GM12891 (cell line): ENCODE measurements at regions not wholly inside any gene's neighbourhood (a gene's known extent, or its start where the extent isn't known, plus 50 kb on each side); places are given as distances from the start of the nearest gene placed in this dataset.

Experiments
- DNase-seq: peaks from one replicate; pipeline ENCODE4 v3.0.0; 2011; ENCODE audit warnings: low spot score; ENCODE audit not compliant: insufficient read length
- FAIRE-seq: peaks from 2 replicates; lab custom pipeline; 2011; peaks lifted over from hg19 to GRCh38; lab: Jason Lieb, UNC
- PAX5 ChIP-seq: IDR thresholded peaks from 2 replicates; pipeline ENCODE4 v1.6.1; 2011; ENCODE audit warnings: low read length, moderate library complexity, mild to moderate bottlenecking; ENCODE audit not compliant: insufficient read depth, severe bottlenecking
- POLR2A ChIP-seq: IDR thresholded peaks from 2 replicates; pipeline ENCODE4 v1.6.1; 2011; ENCODE audit warnings: low read depth, low read length, control low read depth
- POLR2AphosphoS5 ChIP-seq: IDR thresholded peaks from 2 replicates; pipeline ENCODE4 v1.6.1; 2011; ENCODE audit warnings: low read depth, low read length, control low read depth
- POU2F2 ChIP-seq: IDR thresholded peaks from 2 replicates; pipeline ENCODE4 v1.6.1; 2011; ENCODE audit warnings: low read depth, mild to moderate bottlenecking, control low read depth, low read length, moderate library complexity
- SPI1 ChIP-seq: IDR thresholded peaks from 2 replicates; pipeline ENCODE4 v1.6.1; 2011; ENCODE audit warnings: low read depth, low read length, control low read depth
- TAF1 ChIP-seq: IDR thresholded peaks from 2 replicates; pipeline ENCODE4 v1.6.1; 2011; ENCODE audit warnings: low read depth, low read length, control low read depth

DNA sequence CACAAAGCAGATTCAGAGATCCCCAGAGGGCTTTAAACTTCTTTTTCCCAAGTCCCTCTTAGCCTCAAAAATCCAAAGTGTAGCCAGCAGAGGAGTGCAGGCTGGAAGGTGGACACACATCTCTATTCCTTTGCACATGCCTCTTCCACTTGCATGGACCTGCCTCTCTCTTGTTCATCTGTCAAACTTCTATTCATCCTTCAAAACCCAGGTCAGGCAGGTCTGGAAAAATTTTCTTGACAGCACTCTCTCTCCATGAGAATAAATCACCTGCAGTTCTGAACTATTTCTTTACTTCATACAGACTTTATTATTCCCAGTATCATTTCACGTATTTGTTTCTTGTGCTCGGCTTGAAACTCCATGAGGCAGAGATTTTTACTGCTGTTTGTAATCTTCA is 127.5 kb downstream of the SS18 start:
- FAIRE-seq: no peak
- no peak for DNase-seq
- TF ChIP-seq SPI1 (no peak), PAX5 (no peak), POLR2A (no peak), POLR2AphosphoS5 (no peak), TAF1 (no peak), POU2F2 (no peak)

- TF ChIP-seq TAF1 (no peak), PAX5 (no peak), POLR2A (no peak), POU2F2 (no peak)
- DNase-seq (no peak), FAIRE-seq (no peak)
These were observed 128.2 kb downstream of the SS18 start for GRCh38 chr18:25962176-25962575.

- FAIRE-seq (no peak), DNase-seq (no peak)
- no peak for TF ChIP-seq PAX5
- no peak for TF ChIP-seq POLR2A
- TF ChIP-seq POLR2AphosphoS5: no peak
- TF ChIP-seq POU2F2: no peak
- no peak for TF ChIP-seq TAF1
- TF ChIP-seq SPI1: no peak
These were observed 133.4 kb downstream of the SS18 start for GRCh38 chr18:25957017-25957416.

DNA sequence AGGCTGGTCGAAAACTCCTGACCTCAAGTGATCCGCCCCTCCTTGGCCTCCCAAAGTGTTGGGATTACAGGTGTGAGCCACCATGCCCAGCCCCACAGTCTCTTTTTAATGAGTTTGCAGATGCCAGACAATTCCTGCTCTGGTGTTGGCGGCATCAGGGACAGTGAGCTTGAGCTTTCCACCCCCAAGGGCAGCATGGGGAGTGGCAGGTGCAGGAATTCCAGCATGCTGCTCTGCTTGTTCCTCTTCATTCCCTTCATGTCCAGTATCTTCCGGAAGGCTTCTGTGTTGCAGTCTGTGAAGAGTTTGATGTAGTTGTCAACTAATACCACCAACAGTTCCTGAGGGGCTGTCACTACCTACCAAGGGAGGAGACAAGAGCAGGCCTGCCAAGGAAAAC is 137.3 kb downstream of the SS18 start:
- TF ChIP-seq SPI1 (no peak), POLR2A (no peak), POU2F2 (no peak), POLR2AphosphoS5 (no peak), TAF1 (no peak), PAX5 (no peak)
- DNase-seq (no peak), FAIRE-seq (no peak)

- FAIRE-seq (no peak), DNase-seq (no peak)
- TF ChIP-seq PAX5: no peak
- no peak for TF ChIP-seq POLR2AphosphoS5
- TF ChIP-seq TAF1: no peak
- no peak for TF ChIP-seq POU2F2
- no peak for TF ChIP-seq SPI1
- TF ChIP-seq POLR2A: no peak
These were observed 140.1 kb downstream of the SS18 start for GRCh38 chr18:25950321-25950720.

- DNase-seq (no peak), FAIRE-seq (no peak)
- no peak for TF ChIP-seq SPI1
- TF ChIP-seq POLR2AphosphoS5: no peak
- TF ChIP-seq TAF1: no peak
- TF ChIP-seq PAX5: no peak
- TF ChIP-seq POU2F2: no peak
- TF ChIP-seq POLR2A: no peak
These were observed 143.9 kb downstream of the SS18 start for GRCh38 chr18:25946540-25946939.

DNA sequence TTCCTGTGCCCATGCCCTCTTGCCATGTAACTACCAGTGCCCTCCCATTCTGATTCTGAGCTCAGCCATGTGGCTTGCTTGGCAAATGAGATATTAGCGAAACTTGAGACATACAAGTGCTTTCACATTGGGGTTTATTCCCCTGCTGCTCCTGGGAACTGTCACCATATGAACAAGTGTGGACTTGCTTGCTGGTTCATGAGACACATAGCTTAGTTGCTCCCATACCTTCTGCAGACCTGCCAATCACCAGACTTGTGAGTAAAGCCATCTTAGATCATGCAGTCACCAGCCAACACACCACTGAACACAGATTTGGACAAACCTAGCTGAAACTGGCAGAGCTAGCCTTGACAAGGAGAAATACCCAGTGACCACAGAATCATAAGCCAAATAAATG is 155.1 kb downstream of the SS18 start:
- TF ChIP-seq POU2F2 (no peak), POLR2A (no peak), TAF1 (no peak), SPI1 (no peak), PAX5 (no peak), POLR2AphosphoS5 (no peak)
- FAIRE-seq (no peak), DNase-seq (no peak)

DNA sequence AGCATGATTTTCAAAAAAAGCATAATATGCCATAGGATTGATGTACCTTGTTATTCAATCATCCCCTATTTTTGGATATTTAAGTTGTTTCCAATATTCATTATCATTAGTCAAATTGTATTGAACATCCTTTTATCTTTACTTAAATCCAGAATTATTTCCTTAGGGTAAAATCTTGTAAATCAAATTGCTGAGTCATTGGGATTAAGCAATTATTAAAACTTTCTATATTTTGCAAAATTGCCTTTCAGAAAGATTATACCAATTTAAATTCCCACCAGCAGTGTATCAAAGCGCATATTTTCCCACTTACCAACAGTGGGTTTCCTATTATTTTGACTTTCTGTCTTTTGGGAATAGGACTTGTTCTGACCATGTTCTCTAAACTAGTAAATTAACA is 159.3 kb downstream of the SS18 start:
- no peak for FAIRE-seq
- no peak for TF ChIP-seq SPI1
- TF ChIP-seq PAX5: no peak
- TF ChIP-seq POLR2A: no peak
- no peak for TF ChIP-seq TAF1
- no peak for TF ChIP-seq POU2F2
- no peak for TF ChIP-seq POLR2AphosphoS5
- no peak for DNase-seq

GRCh38 chr18:25929787-25930186 is 160.6 kb downstream of the SS18 start:
- TF ChIP-seq POLR2A (no peak), POU2F2 (no peak)
- no peak for FAIRE-seq
- DNase-seq: no peak

DNA sequence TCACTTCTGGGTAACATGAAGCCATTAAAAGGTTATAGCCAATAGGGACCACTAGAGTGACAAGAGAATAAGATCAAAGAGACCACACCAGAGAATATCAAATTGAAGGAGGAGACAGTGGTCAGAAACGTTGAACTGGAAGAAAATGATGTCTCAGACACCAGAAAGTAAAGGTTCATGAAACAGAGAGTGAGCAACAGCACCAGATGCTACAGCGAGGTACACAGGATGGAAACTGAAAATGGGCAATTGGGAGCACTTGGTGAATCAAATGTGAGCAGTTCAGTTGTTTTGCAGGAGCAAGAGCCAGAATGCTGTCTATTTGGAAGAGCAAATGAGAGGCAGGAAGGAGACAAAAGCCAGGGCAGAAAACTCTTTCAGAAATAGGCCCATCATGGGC is 162.6 kb downstream of the SS18 start:
- DNase-seq: no peak
- no peak for FAIRE-seq
- TF ChIP-seq POLR2AphosphoS5: no peak
- no peak for TF ChIP-seq TAF1

DNA sequence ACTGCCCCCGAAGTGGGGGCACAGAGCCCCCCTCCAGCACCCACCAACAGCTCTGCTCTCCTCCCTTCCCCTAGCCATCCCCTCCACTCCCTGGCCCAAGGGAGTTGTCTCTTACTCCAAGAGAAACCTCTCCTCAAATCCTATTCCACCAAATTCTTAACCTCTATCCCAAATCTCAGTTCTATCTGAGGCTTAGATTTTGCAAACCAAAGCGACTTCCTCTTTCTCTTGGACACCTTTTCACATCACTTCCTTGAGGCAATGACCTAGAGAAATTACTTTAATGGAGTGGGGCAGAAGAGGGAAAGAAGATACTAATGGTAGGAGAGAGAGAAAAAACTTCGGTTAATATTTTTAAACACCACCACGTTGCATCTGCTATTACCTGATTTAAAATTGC is 167.2 kb downstream of the SS18 start:
- TF ChIP-seq PAX5 (no peak), SPI1 (peak; percentile 54), POU2F2 (no peak), POLR2AphosphoS5 (no peak)
- no peak for DNase-seq
- no peak for FAIRE-seq
